H1 (cell line): ENCODE measurements at regions not wholly inside any gene's neighbourhood (a gene's known extent, or its start where the extent isn't known, plus 50 kb on each side); places are given as distances from the start of the nearest gene placed in this dataset.

Experiments
- CTCF ChIA-PET: fragments of 300-600 bp; sonication (Branson Sonifier 250); formaldehyde crosslinking; loops from one replicate; lab custom pipeline; 2021; ENCODE audit not compliant: partially characterized antibody; lab: Charles Lee
- POLR2A ChIA-PET: fragments of 300-600 bp; sonication (Branson Sonifier 250); formaldehyde crosslinking; loops from one replicate; lab custom pipeline; 2021; ENCODE audit warnings: inconsistent platforms; ENCODE audit not compliant: partially characterized antibody; lab: Charles Lee
- DNase-seq, 2 experiments: peaks; one replicate each; pipeline versions ENCODE4 v3.0.0 to v3.0.0-alpha.2; 2010 to 2022; ENCODE audit warnings: low spot score in 2 of 2, low read depth in 1 of 2, mixed read lengths in 1 of 2
- FAIRE-seq: peaks from 2 replicates; lab custom pipeline; 2011; peaks lifted over from hg19 to GRCh38; lab: Jason Lieb, UNC
- H2AFZ ChIP-seq: 2 replicates; pipeline ENCODE4 v1.8.1; 2012; ENCODE audit warnings: low read length, inconsistent platforms
- H2AK5ac ChIP-seq: 2 replicates; pipeline ENCODE4 v1.6.1; 2013; ENCODE audit warnings: low read depth, low read length
- H2BK120ac ChIP-seq: replicated peaks from 2 replicates; pipeline ENCODE3; 2013; ENCODE audit warnings: low read depth, low read length, inconsistent platforms
- H2BK12ac ChIP-seq: 2 replicates; pipeline ENCODE4 v1.6.1; 2013; ENCODE audit warnings: low read depth, low read length
- H2BK15ac ChIP-seq: 2 replicates; pipeline ENCODE4 v1.6.1; 2013; ENCODE audit warnings: low read length
- H2BK20ac ChIP-seq: 2 replicates; pipeline ENCODE4 v1.6.1; 2013; ENCODE audit warnings: low read length
- H2BK5ac ChIP-seq: 2 replicates; pipeline ENCODE4 v1.6.1; 2013; ENCODE audit warnings: low read depth, low read length
- H3K14ac ChIP-seq: 2 replicates; pipeline ENCODE4 v1.6.1; 2013; ENCODE audit warnings: inconsistent platforms; ENCODE audit not compliant: insufficient read length
- H3K18ac ChIP-seq: 2 replicates; pipeline ENCODE4 v1.6.1; 2013; ENCODE audit warnings: low read length; ENCODE audit errors: extremely low read depth
- H3K23ac ChIP-seq: 2 replicates; pipeline ENCODE4 v1.6.1; 2013; ENCODE audit warnings: inconsistent platforms; ENCODE audit not compliant: insufficient read length
- H3K23me2 ChIP-seq: 2 replicates; pipeline ENCODE4 v1.6.1; 2013; ENCODE audit warnings: low read depth, low read length
- H3K27ac ChIP-seq: 2 replicates; pipeline ENCODE4 v1.6.1; 2011; ENCODE audit warnings: low read depth, low read length, inconsistent platforms
- H3K27me3 ChIP-seq, 4 experiments: replicated peaks in 1 of 4; 1 replicate in 1 of 4; 2 replicates in 3 of 4; pipeline versions ENCODE4 v1.6.1 to v1.8.1; 2011 to 2013; ENCODE audit warnings: low read length in 3 of 4, mild to moderate bottlenecking in 3 of 4, inconsistent platforms in 2 of 4, mixed read lengths in 2 of 4, moderate library complexity in 1 of 4; ENCODE audit not compliant: control insufficient read depth in 3 of 4, insufficient read depth in 3 of 4; ENCODE audit errors: extremely low read depth in 1 of 4
- H3K36me3 ChIP-seq, 4 experiments: 2 replicates each; pipeline versions ENCODE4 v1.6.1 to v1.8.1; 2011 to 2013; ENCODE audit warnings: mild to moderate bottlenecking in 4 of 4, low read length in 3 of 4, moderate library complexity in 2 of 4, control low read depth in 1 of 4, inconsistent platforms in 1 of 4; ENCODE audit not compliant: insufficient read depth in 4 of 4, control insufficient read depth in 2 of 4
- H3K4ac ChIP-seq: replicated peaks from 2 replicates; pipeline ENCODE3; 2013; ENCODE audit warnings: low read length, low read depth, mixed read lengths, inconsistent platforms; ENCODE audit not compliant: insufficient read length
- H3K4me1 ChIP-seq, 4 experiments: replicated peaks in 1 of 4; 1 replicate in 1 of 4; 2 replicates in 3 of 4; pipeline versions ENCODE4 v1.6.1 to v1.8.1; 2011 to 2013; ENCODE audit warnings: low read length in 3 of 4, inconsistent platforms in 2 of 4, mixed read lengths in 1 of 4; ENCODE audit not compliant: insufficient read depth in 4 of 4, control insufficient read depth in 3 of 4
- H3K4me2 ChIP-seq, 2 experiments: 2 replicates each; pipeline versions ENCODE4 v1.6.1 to v1.8.1; 2011 to 2013; ENCODE audit warnings: low read depth in 2 of 2, low read length in 2 of 2, control low read depth in 1 of 2, inconsistent platforms in 1 of 2, mild to moderate bottlenecking in 1 of 2; ENCODE audit not compliant: insufficient read depth in 1 of 2
- H3K4me3 ChIP-seq, 4 experiments: fragments of 200-600, 300-600 bp in 1 of 4; sonication (generic), shearing (Covaris generic), sonication (Bioruptor Twin) in 1 of 4; 2 replicates each; pipeline versions ENCODE4 v1.5.1 to v1.8.1; 2011 to 2016; ENCODE audit warnings: low read length in 4 of 4, low read depth in 3 of 4, control low read depth in 2 of 4, inconsistent platforms in 2 of 4, mild to moderate bottlenecking in 2 of 4, mixed read lengths in 1 of 4, moderate library complexity in 1 of 4; ENCODE audit not compliant: insufficient read depth in 2 of 4; ENCODE audit errors: extremely low read depth in 1 of 4
- H3K56ac ChIP-seq: replicated peaks from 2 replicates; pipeline ENCODE3; 2013; ENCODE audit warnings: low read depth, mild to moderate bottlenecking, mixed read lengths, low read length, inconsistent platforms; ENCODE audit not compliant: insufficient read length
- H3K79me1 ChIP-seq: 2 replicates; pipeline ENCODE4 v1.6.1; 2013; ENCODE audit warnings: low read depth, low read length, control low read depth
- H3K79me2 ChIP-seq, 2 experiments: 2 replicates each; pipeline versions ENCODE4 v1.6.1 to v1.8.1; 2012 to 2013; ENCODE audit warnings: low read length in 2 of 2, mild to moderate bottlenecking in 2 of 2, inconsistent platforms in 1 of 2; ENCODE audit not compliant: insufficient read depth in 2 of 2, control insufficient read depth in 1 of 2
- H3K9ac ChIP-seq, 4 experiments: replicated peaks in 1 of 4; 1 replicate in 1 of 4; 2 replicates in 3 of 4; pipeline versions ENCODE4 v1.6.1 to v1.8.1; 2011 to 2013; ENCODE audit warnings: low read depth in 3 of 4, low read length in 3 of 4, control low read depth in 2 of 4, mild to moderate bottlenecking in 2 of 4, moderate library complexity in 2 of 4, inconsistent platforms in 1 of 4; ENCODE audit errors: extremely low read depth in 1 of 4
- H3K9me3 ChIP-seq, 2 experiments: 2 replicates each; pipeline versions ENCODE4 v1.6.1 to v1.8.1; 2012 to 2013; ENCODE audit warnings: mild to moderate bottlenecking in 2 of 2, moderate library complexity in 2 of 2, control low read depth in 1 of 2, inconsistent platforms in 1 of 2, low read depth in 1 of 2, low read length in 1 of 2, mixed read lengths in 1 of 2; ENCODE audit not compliant: insufficient read depth in 2 of 2
- H4K20me1 ChIP-seq, 2 experiments: replicated peaks in 1 of 2; 2 replicates each; pipeline versions ENCODE3 to v1.8.1; 2011 to 2013; ENCODE audit warnings: inconsistent platforms in 2 of 2, low read length in 2 of 2, mild to moderate bottlenecking in 1 of 2; ENCODE audit not compliant: insufficient read depth in 2 of 2, control insufficient read depth in 1 of 2
- H4K5ac ChIP-seq: 2 replicates; pipeline ENCODE4 v1.6.1; 2013; ENCODE audit warnings: low read length, low read depth, mixed read lengths, inconsistent platforms; ENCODE audit not compliant: insufficient read length
- H4K8ac ChIP-seq: 2 replicates; pipeline ENCODE4 v1.8.0; 2013; ENCODE audit warnings: mild to moderate bottlenecking, moderate library complexity, low read length, inconsistent platforms; ENCODE audit not compliant: insufficient read depth; ENCODE audit errors: extremely low read depth
- H4K91ac ChIP-seq: replicated peaks from 2 replicates; pipeline ENCODE3; 2013; ENCODE audit warnings: low read length, mixed read lengths, inconsistent platforms; ENCODE audit not compliant: insufficient read length
- TCF12 ChIP-seq: IDR thresholded peaks from 2 replicates; pipeline ENCODE4 v1.6.1; 2011; ENCODE audit warnings: low read depth, mild to moderate bottlenecking, low read length
- YY1 ChIP-seq: IDR thresholded peaks from 2 replicates; pipeline ENCODE4 v1.6.1; 2011; ENCODE audit warnings: low read depth, mild to moderate bottlenecking, low read length
- WGBS, 2 experiments: shearing (Covaris generic) in 1 of 2; methylation state at CpG; one replicate each; pipeline versions ENCODE4 v1.1.6 to v1.1.7; 2013 to 2015; ENCODE audit warnings: low lambda C conversion rate in 2 of 2, mixed read lengths in 2 of 2, inconsistent platforms in 1 of 2, low coverage in 1 of 2, missing lambda C conversion rate in 1 of 2; ENCODE audit not compliant: insufficient replicate concordance in 2 of 2, insufficient coverage in 1 of 2, insufficient read length in 1 of 2; ENCODE audit errors: extremely low coverage in 1 of 2, missing lambda C conversion rate in 1 of 2; 5-methylcytosine and 5-hydroxymethylcytosine counted together

GRCh38 chr10:129236274-129236691, 230.8 kb upstream of the MGMT start:
- no peak overlapping the region for H2BK120ac ChIP-seq
- H3K14ac ChIP-seq = no peak overlapping the region
- no peak overlapping the region for H3K9ac ChIP-seq
- H3K79me2 ChIP-seq = no peaks in the 10 kb centered on the region
- H2AK5ac ChIP-seq = no peak overlapping the region
- H3K27ac ChIP-seq = no peak overlapping the region
- H4K20me1 ChIP-seq = no peaks in the 10 kb centered on the region
- no peaks in the 10 kb centered on the region for H3K4me1 ChIP-seq
- H2BK12ac ChIP-seq = no peak overlapping the region
- H3K4me3 ChIP-seq = no peak overlapping the region
- no peaks in the 10 kb centered on the region for H3K9me3 ChIP-seq
- no peaks in the 10 kb centered on the region for H3K27me3 ChIP-seq
- no peak overlapping the region for H3K56ac ChIP-seq
- H2BK15ac ChIP-seq = no peak overlapping the region
- CTCF ChIA-PET = interaction anchor here (1.2 kb wide), 1 partner anchor 96 kb away, joined by 3 read pairs; no protein-coding TSS in a partner anchor
- H3K23ac ChIP-seq = no peak overlapping the region
- TF ChIP-seq TCF12 (no peak), YY1 (no peak)
- TF ChIP-seq, all 59 proteins: peak for 0
- no peak for FAIRE-seq
- Histone ChIP-seq H3K18ac (no peak overlapping the region), H2BK5ac (no peak overlapping the region), H2AFZ (no peak overlapping the region), H4K8ac (no peak overlapping the region), H2BK20ac (no peak overlapping the region), H3K36me3 (no peaks in the 10 kb centered on the region), H3K79me1 (no peaks in the 10 kb centered on the region), H4K91ac (no peak overlapping the region), H3K4me2 (no peak overlapping the region), H3K23me2 (no peaks in the 10 kb centered on the region), H4K5ac (no peak overlapping the region), H3K4ac (no peak overlapping the region)
- POLR2A ChIA-PET = no interaction called here
- 96% methylated on average over 17 of the region's 17 CpGs; no CpG with 5 or more reads in 1 of the 2 experiments for WGBS, 2 experiments
- no peak for DNase-seq
